DMS79 (cell line): ENCODE measurements at regions not wholly inside any gene's neighbourhood (a gene's known extent, or its start where the extent isn't known, plus 50 kb on each side); places are given as distances from the start of the nearest gene placed in this dataset.

Experiments
- DNase-seq: peaks from one replicate; lab custom pipeline; 2025; lab: John Stamatoyannopoulos, UW

DNA sequence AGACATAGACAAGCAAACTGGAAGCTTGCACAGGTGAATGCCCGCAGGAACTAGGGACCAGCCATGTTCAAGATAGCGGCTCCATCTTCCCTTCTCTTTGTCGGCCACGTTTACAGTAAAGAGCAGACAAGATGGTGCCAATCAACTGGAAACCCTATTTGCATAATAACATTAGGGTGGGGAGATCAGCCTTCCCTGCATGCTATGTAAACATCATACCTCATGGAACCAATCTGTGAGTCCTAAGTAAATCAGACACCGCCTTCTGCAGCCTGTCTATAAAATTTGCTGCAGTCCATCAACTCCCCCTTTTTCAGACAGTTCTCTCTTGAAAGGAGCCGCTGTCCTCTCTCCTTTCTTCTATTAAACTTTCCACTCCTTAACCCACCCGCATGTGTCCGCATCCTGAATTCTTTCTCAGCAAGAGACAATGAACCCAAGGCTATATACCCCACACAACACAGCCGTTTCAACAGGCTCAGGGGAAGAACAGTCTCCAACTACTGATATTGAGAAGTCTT, 384.4 kb downstream of the EIPR1 start:
- DNase-seq: no peak

- DNase-seq: no peak
Observed at GRCh38 chr2:2992634-2993033, 385.0 kb downstream of the EIPR1 start.

GRCh38 chr2:2985020-2985419, 392.6 kb downstream of the EIPR1 start:
- DNase-seq: no peak

DNA sequence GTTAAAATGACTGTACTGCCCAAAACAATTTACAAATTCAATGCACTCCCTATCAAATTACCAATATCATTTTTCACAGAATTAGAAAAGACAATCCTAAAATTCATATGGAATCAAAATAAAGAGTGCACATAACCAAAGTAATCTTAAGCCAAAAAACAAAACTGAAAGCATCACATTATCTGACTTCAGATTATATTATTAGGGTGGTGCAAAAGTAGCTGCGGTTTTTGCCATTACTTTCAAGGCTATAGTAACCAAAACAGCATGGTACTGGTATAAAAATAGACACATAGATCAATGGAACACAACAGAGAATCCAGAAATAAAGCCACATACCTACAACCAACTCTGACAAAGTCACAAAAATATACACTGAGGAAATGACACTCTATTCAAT, 396.6 kb downstream of the EIPR1 start:
- no peak for DNase-seq

DNA sequence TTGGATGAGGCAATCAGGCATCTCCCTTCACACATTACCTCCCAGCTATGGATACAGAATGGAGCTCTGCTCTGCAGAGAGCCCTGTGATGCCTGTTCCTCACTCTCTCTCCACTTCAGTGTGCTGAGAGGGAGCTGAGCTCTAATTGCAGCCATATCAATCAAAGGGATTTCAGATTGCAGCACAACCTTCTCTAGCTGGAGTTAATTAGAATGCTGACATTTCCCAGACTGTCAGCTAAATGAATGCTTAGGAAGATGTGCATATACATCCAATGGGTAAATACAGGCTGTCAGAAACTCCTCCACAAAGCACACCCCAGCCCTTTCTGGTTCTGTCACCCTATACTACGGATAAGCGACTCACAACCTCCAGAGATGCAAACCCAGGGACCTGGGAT, 402.6 kb downstream of the EIPR1 start:
- no peak for DNase-seq

GRCh38 chr2:2960441-2961133, 417.0 kb downstream of the EIPR1 start:
- no peak for DNase-seq

DNA sequence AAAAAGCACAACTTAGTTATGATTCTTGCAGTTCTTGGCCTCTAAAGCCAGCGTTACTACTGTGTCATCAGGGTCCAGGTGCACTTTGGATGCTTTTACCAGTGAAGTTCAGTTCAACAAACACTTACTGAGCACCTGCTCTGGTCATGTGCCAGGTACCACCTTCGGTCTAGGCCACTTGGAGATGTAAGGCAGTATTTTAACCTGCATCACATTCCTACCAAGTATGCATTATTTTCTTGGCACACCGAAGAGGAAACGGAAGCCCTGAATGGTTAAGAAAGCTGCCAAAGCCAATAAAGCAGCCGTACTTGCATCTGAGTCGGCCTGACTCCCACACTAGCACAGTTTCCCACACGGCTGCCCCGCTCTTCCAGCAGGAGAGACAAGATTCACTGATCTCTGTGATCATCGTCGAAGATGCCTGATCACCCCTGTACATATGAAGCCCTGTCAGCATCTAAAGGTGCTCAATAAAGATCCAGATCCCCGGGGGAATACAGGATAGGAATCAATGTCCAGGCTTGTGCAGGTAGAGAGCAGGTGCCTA, 427.1 kb downstream of the EIPR1 start:
- peak; percentile 98 for DNase-seq

- no peak for DNase-seq
Observed at GRCh38 chr2:2947406-2947805, 430.2 kb downstream of the EIPR1 start.

- no peak for DNase-seq
Observed at GRCh38 chr2:2942906-2943305, 434.7 kb downstream of the EIPR1 start.

GRCh38 chr2:2942225-2942624, 435.4 kb downstream of the EIPR1 start:
- no peak for DNase-seq

- no peak for DNase-seq
Observed at GRCh38 chr2:2941205-2941604, 436.4 kb downstream of the EIPR1 start.

DNA sequence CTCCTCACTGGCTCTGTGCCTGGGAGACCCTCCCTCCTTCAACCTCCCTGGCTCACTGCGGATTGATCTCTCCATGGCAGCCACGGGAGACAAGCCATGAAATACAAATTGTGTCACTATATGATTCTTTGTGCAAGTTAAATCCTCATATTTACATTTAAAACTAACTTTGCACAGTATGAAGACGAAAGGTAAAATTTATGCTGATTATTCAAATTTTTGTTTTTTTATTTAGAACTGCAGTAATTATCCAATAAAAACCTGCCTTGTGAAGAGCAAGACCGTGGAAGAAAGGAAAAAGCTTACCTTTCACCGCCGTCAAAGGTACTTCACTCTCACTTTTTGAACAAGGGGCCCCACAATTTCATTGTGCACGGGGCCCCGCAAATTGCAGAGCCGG, 436.9 kb downstream of the EIPR1 start:
- DNase-seq: no peak

- DNase-seq: no peak
Observed at GRCh38 chr2:2940061-2940460, 437.6 kb downstream of the EIPR1 start.

DNA sequence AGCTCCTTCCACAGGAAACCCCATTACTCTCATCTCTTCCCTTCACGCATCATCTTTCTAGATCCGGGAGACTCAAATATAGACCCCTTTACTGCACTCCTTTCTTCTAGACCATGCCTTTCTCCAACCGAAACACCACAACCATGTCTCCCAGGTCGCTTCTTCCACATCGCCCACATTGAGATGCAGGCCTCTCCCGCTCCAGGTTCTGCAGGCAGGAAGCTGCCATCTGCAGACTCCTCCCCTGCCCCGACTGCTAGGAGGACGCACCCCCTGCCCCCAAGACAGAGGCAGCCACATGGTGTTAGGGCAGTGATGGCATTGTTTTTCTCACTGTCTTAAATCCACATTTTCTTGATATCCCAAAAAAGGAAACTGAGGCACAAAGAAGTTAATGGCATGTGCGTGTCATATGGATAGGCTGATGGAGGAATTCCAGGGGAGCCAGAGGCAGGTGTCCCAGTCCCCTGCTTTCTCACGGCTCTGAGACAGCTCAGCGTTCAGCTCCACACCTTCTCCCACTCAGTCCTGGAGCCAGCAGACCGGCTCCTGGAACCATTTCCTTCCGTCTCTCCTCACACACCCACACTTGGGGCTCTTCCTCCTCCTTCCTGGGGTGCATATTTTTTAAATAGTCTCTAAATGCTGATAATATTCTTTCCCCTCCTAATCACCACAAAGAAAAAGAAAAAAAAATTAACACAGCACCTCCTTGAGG, 438.4 kb downstream of the EIPR1 start:
- no peak for DNase-seq

- peak; percentile 47 for DNase-seq
Observed at GRCh38 chr2:2938481-2938880, 439.1 kb downstream of the EIPR1 start.

DNA sequence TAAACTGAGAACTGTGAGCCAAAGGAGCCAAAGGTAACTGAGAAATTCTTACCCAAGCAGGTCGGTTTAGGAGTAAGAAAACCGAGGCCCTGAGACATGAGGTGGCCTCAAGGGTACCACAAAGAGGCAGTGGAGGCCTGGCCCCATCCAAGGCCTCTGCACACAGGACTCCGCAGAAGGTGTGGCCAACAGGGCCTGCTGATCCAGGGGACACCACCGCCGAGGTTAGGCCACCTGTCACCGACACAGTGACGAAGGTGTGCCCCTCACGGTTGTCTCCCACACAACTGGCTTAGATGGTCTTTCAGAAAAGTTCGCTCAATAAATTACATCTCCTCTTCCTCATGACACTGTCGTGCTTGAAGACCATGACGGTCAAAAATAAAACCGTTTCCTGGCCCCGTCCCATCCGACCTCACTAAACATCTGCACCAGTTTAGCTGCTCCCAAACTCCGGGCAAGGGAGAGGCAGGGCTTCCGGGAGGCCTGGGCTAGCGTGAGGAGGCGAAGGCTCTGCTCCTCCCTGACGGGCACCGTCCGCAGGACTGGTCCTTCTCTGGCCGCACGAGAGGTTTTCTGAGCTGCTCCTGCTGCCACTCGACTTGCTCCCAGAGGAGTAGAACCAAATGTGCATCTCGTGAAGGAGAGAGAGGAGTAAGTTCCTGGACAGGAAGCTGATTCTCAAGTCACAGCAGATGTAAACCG, 442.0 kb downstream of the EIPR1 start:
- DNase-seq: no peak

GRCh38 chr2:2933426-2933825, 444.2 kb downstream of the EIPR1 start:
- no peak for DNase-seq

DNA sequence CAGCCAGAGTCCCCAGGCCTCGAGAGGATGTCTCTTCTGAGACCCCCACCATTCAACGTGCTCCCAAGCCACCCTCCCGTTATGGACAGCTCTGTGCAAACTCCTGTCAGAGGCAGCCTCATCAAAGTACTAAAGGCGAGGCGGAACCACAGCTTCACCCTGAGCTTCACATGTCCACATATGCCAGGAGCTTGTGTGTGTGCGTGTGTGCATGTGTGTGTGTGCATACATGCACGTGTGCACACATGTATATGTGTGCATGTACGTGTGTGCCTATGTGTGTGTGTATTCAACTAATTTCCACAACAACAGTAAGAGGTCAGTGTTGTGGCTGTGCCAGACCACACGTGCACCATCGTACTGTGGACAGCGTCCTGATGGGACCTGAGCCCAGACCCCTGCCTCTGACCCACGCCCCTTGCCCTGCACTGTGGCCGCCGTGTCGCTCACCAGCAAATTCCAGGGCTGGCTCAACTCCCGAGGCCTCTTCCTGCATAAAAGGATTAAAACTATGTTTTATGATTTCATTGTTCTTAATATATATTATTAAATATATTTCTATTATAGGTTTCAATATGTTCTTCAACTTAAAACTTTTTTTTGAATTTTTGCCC, 444.8 kb downstream of the EIPR1 start:
- no peak for DNase-seq

- no peak for DNase-seq
Observed at GRCh38 chr2:2932189-2932588, 445.4 kb downstream of the EIPR1 start.

- DNase-seq: no peak
Observed at GRCh38 chr2:2931318-2932075, 446.1 kb downstream of the EIPR1 start.

GRCh38 chr2:2930841-2931240, 446.8 kb downstream of the EIPR1 start:
- DNase-seq: no peak

- no peak for DNase-seq
Observed at GRCh38 chr2:2926858-2927175, 450.8 kb downstream of the EIPR1 start.
